ENCODE measurements at regions not wholly inside any gene's neighbourhood (a gene's known extent, or its start where the extent isn't known, plus 50 kb on each side); places are given as distances from the start of the nearest gene placed in this dataset.

DNA sequence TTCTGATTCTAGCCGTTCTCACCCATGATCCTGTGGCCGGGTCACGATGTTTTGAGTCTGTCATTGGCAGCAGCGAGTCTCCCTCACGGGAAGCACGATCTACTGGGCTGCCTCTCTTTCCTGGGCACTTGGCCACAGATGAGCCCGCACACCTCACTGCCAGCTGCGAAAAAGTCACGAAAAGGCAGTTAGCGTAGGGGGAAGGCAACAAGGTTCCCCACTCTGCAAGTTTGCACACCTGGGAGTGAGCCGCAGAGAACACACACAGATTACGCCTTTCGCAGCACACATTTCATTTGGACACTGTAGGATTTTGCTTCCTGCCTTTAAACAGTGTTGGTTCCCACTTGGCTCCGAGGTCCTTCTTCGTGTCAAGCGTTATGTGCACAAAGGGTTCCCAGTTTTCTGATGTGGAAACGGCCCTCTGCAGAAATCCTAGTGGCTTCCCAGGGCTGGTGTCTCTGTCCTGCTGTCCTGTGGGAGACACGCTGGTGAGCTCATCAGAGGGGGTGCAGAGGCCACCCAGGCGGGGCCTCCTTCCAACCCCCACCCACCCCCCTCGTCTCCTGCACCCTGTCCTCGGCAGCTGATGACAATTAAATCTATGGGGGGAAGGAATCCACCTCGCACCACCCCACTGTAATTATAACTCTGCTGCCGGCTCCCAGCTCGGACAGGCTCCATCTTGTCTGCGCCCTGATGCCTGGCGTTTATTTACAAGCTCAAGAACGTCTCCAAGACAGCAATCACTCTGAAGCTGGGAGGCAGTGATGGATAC lies 157.3 kb upstream of the SALL3 start:
- TF ChIP-seq CTCF (IDR thresholded peaks at IDR 0.05) (no peak), POLR2A (IDR thresholded peaks at IDR 0.05) (no peak)
